ENCODE measurements at regions not wholly inside any gene's neighbourhood (a gene's known extent, or its start where the extent isn't known, plus 50 kb on each side); places are given as distances from the start of the nearest gene placed in this dataset.

- no peak for TF ChIP-seq CTCF (conservative IDR thresholded peaks at IDR 0.05)
- no peak for TF ChIP-seq ZFX (IDR thresholded peaks at IDR 0.05)
Observed at GRCh38 chr6:71229477-71229876, 59.1 kb upstream of the OGFRL1 start.
